Adrenal gland (tissue), 9 donors: ENCODE measurements at regions not wholly inside any gene's neighbourhood (a gene's known extent, or its start where the extent isn't known, plus 50 kb on each side); places are given as distances from the start of the nearest gene placed in this dataset.

Experiments
- DNase-seq, 7 donors: peaks; one replicate each; pipeline ENCODE4 v3.0.0-alpha.2; 2019 to 2020
- H3K27ac ChIP-seq, 5 donors: fragments of 200-600 bp; sonication (generic) in 4 of 5; 1 replicate in 3 of 5; 2 replicates in 2 of 5; pipeline versions ENCODE4 v1.5.1 to v1.8.0; 2016 to 2020; ENCODE audit warnings: mild to moderate bottlenecking in 1 of 5
- H3K27me3 ChIP-seq: fragments of 200-600 bp; 2 replicates; pipeline ENCODE4 v1.8.0; 2021
- H3K36me3 ChIP-seq, 2 donors: fragments of 200-600 bp; replicated peaks in 1 of 2; 1 replicate in 1 of 2; 2 replicates in 1 of 2; pipeline versions ENCODE4 v1.5.1 to v1.8.0; 2018 to 2022
- H3K4me1 ChIP-seq, 2 donors: fragments of 200-600 bp; replicated peaks in 1 of 2; 1 replicate in 1 of 2; 2 replicates in 1 of 2; pipeline versions ENCODE4 v1.5.1 to v1.8.0; 2018 to 2021
- H3K4me3 ChIP-seq, 4 donors: fragments of 200-600 bp; sonication (generic) in 3 of 4; one replicate each; pipeline ENCODE4 v1.5.1; 2016 to 2018
- H3K9me3 ChIP-seq, 3 donors: fragments of 200-600 bp; sonication (generic) in 1 of 3; replicated peaks in 1 of 3; 1 replicate in 2 of 3; 2 replicates in 1 of 3; pipeline versions ENCODE4 v1.5.1 to v1.8.0; 2016 to 2021
- POLR2A ChIP-seq, 2 donors: fragments of 450-650 bp; IDR thresholded peaks; one replicate each; pipeline ENCODE4 v1.6.1; 2017; ENCODE audit warnings: antibody characterized with exemption in 2 of 2, mild to moderate bottlenecking in 2 of 2, moderate library complexity in 1 of 2
- WGBS, 4 donors: extraction: QIAGEN DNeasy Blood & Tissue Kit in 2 of 4; methylation state at CpG; one replicate each; pipeline versions ENCODE4 v1.1.5 to v1.1.7; 2013 to 2017; 5-methylcytosine and 5-hydroxymethylcytosine counted together
- intact Hi-C, 2 donors: fragments of 100-400 bp; cut with DNase I; formaldehyde crosslinking; loops; one replicate each; pipeline versions ENCODE4 v1.14.1 to v1.15.0; 2022 to 2023
- TF ChIP-seq, protein P1 (sequence below), 6 experiments: fragments of 450-650 bp in 4 of 6; fragments of 200-600 bp in 2 of 6; sonication (generic) in 1 of 6; IDR thresholded peaks; 1 replicate in 5 of 6; 2 replicates in 1 of 6; pipeline versions ENCODE4 v1.5.1 to v1.8.0; 2016 to 2021; ENCODE audit warnings: antibody characterized with exemption in 6 of 6, mild to moderate bottlenecking in 2 of 6, moderate library complexity in 1 of 6
- donor health status: healthy with polysubstance abuse.
- donor health status: Bipolar disorder and iron deficiency.
- donor health status: DM: yes; HTN: yes; CAD: no.
- donor health status: DM: no; HTN: no; CAD: no.
- donor health status: DM: no; HTN: no; CAD: no.

DNA sequence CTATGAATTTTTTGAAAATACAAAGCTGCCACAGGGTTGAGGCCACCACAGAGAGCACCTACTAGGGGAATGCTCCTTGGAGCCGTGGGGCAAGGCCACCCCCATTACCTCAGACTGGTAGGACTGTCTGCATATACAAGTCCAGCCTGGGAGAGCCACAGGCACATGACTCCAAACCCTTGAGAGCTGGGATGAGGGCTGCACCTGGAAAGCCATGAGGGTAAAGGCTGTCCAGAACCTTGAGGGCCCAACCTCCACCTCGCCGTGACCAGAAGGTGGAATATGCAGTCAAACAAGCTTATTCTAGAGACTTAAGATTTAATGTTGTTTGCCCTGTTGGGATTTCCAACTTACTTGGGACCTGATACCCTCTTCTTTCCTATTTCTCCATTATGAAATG lies 69.5 kb upstream of the TSLP start:
- Histone ChIP-seq H3K27ac (no peak overlapping the region), H3K4me3 (no peak overlapping the region), H3K4me1 (no peaks in the 10 kb centered on the region), H3K27me3 (no peaks in the 10 kb centered on the region), H3K9me3 (no peaks in the 10 kb centered on the region), H3K36me3 (no peaks in the 10 kb centered on the region)
- intact Hi-C loops = no loop called here
- TF ChIP-seq POLR2A (IDR thresholded peaks at IDR 0.05) = no peak
- TF ChIP-seq, protein P1, sequence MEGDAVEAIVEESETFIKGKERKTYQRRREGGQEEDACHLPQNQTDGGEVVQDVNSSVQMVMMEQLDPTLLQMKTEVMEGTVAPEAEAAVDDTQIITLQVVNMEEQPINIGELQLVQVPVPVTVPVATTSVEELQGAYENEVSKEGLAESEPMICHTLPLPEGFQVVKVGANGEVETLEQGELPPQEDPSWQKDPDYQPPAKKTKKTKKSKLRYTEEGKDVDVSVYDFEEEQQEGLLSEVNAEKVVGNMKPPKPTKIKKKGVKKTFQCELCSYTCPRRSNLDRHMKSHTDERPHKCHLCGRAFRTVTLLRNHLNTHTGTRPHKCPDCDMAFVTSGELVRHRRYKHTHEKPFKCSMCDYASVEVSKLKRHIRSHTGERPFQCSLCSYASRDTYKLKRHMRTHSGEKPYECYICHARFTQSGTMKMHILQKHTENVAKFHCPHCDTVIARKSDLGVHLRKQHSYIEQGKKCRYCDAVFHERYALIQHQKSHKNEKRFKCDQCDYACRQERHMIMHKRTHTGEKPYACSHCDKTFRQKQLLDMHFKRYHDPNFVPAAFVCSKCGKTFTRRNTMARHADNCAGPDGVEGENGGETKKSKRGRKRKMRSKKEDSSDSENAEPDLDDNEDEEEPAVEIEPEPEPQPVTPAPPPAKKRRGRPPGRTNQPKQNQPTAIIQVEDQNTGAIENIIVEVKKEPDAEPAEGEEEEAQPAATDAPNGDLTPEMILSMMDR (IDR thresholded peaks at IDR 0.05) = no peak
- DNase-seq = no peak
- 72 to 84% (median 78%) methylated on average over 3 of the region's 3 CpGs for WGBS, 4 donors

DNA sequence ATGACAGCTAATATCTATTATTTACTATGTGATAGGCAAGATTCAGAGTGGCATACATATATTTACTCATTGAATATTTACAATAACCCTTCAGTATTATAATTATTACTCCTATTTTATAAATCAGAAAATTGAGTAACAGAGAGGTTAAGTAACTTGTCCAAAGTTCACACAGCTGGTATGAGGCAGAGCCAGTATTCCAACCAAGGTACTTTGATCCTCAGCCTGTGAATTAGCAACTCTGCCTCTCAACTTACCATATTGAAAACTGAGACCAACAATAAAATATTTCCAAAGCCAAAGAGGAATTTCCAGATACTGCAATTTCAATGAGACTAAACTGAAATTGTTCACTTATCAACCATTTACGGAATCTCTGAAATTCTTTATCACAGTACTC lies 67.9 kb upstream of the TSLP start:
- Histone ChIP-seq H3K9me3 (no peaks in the 10 kb centered on the region), H3K36me3 (no peaks in the 10 kb centered on the region), H3K27me3 (no peaks in the 10 kb centered on the region), H3K27ac (no peak overlapping the region), H3K4me1 (no peaks in the 10 kb centered on the region), H3K4me3 (no peak overlapping the region)
- TF ChIP-seq, protein P1 (IDR thresholded peaks at IDR 0.05) = no peak
- no peak for TF ChIP-seq POLR2A (IDR thresholded peaks at IDR 0.05)
- DNase-seq = no peak
- intact Hi-C loops = no loop called here
- 79 to 93% (median 85%) methylated on average over 1 of the region's 1 CpG for WGBS, 4 donors

DNA sequence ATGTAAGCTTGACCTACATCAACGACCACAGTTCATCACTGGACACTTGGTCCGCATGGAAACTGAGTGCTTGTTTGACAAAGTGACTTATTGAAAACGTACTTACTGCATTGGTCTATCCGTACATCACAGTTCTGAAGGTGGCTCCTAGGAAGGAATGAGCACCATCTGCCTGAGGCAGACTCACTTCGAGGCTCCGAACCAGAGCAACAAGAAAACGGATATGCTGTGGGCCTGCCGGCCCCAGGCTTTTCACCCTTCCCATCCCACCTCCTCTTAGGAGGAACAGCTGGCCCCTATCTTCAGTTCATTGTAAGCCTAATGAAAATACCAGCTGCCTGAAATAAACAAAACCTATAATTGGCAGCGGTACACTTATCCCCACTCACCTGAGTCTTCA lies 67.2 kb upstream of the TSLP start:
- intact Hi-C loops = no loop called here
- no peak for DNase-seq
- WGBS, 4 donors = 64 to 78% (median 68%) methylated on average over 9 of the region's 9 CpGs
- Histone ChIP-seq H3K36me3 (no peaks in the 10 kb centered on the region), H3K27me3 (no peaks in the 10 kb centered on the region), H3K27ac (no peak overlapping the region), H3K4me3 (no peak overlapping the region), H3K9me3 (no peaks in the 10 kb centered on the region), H3K4me1 (no peaks in the 10 kb centered on the region)
- no peak for TF ChIP-seq POLR2A (IDR thresholded peaks at IDR 0.05)
- TF ChIP-seq, protein P1 (IDR thresholded peaks at IDR 0.05) = no peak

DNA sequence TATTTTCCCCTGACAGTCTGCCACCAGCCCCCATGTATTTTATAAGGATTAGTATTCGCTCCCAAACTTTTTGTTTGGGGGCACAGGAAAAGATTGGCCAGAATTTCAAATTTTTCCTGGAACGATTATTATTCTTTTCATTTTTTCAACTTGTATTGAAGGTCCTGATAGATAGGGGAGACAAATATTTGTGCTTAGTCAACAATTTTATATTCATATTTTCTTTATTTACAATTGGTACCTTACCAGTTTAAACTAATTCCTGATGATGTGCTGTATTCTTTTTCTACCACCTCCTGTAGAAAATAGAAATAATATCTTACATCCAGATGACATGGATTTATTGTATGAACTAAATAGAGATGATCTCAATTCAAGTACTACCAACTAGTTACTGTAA lies 60.7 kb upstream of the TSLP start:
- DNase-seq = no peak
- intact Hi-C loops = no loop called here
- Histone ChIP-seq H3K27ac (no peak overlapping the region), H3K9me3 (no peaks in the 10 kb centered on the region), H3K27me3 (no peaks in the 10 kb centered on the region), H3K36me3 (no peaks in the 10 kb centered on the region), H3K4me3 (no peak overlapping the region), H3K4me1 (no peaks in the 10 kb centered on the region)
- 66 to 72% (median 70%) methylated on average over 2 of the region's 2 CpGs for WGBS, 4 donors
- TF ChIP-seq, protein P1 (IDR thresholded peaks at IDR 0.05) = no peak
- TF ChIP-seq POLR2A (IDR thresholded peaks at IDR 0.05) = no peak
